ENCODE measurements at regions not wholly inside any gene's neighbourhood (a gene's known extent, or its start where the extent isn't known, plus 50 kb on each side); places are given as distances from the start of the nearest gene placed in this dataset.

DNA sequence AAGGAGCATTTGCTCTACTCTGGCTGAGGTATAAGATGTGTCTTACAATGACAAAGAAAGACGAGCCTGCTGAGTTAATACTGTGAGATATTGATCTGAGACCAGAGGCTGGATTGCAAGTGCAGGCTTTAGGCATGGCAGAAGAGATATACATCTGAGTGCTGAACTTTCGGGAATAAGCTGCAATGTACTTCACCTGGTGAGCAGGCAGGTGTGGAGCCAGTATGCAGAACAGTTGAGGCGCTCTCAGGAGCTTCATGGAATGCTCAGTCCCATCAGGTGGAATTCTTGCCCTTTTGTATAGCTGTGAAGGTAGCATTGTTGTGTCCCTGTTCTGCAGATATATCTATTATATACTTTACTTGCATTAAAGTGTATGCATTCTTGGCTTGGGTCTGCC, 179.3 kb upstream of the RIMS1 start:
- TF ChIP-seq POLR2A (IDR thresholded peaks at IDR 0.05) (no peak), CTCF (IDR thresholded peaks at IDR 0.05) (no peak), POLR2AphosphoS5 (IDR thresholded peaks at IDR 0.05) (no peak)

GRCh38 chr6:71720705-71721104, 165.6 kb upstream of the RIMS1 start:
- TF ChIP-seq POLR2A (IDR thresholded peaks at IDR 0.05) (no peak), CTCF (IDR thresholded peaks at IDR 0.05) (no peak), POLR2AphosphoS5 (IDR thresholded peaks at IDR 0.05) (no peak)
- H3K36me3 ChIP-seq: no peaks in the 10 kb centered on the region
- H3K4me1 ChIP-seq (replicated peaks): no peaks in the 10 kb centered on the region
- H3K27me3 ChIP-seq (replicated peaks; ENCODE audit: insufficient read depth): no peaks in the 10 kb centered on the region
- intact Hi-C loops (cut with DNase I): no loop called here
- H3K4me3 ChIP-seq: no peak overlapping the region
- no peaks in the 10 kb centered on the region for H3K9me3 ChIP-seq
- H3K27ac ChIP-seq: no peak overlapping the region
- no peak for DNase-seq (ENCODE audit: low spot score)
- WGBS: 18% methylated on average over 3 of the region's 3 CpGs

More for the DNA sequence above, 179.3 kb upstream of the RIMS1 start:
- Histone ChIP-seq H3K9me3 (no peaks in the 10 kb centered on the region), H3K27ac (no peak overlapping the region), H3K36me3 (no peaks in the 10 kb centered on the region), H3K4me3 (no peak overlapping the region), H3K4me1 (replicated peaks) (no peaks in the 10 kb centered on the region), H3K27me3 (replicated peaks; ENCODE audit: insufficient read depth) (no peaks in the 10 kb centered on the region)
- WGBS: 51% methylated on average over 3 of the region's 3 CpGs
- intact Hi-C loops (cut with DNase I): no loop called here
- no peak for DNase-seq (ENCODE audit: low spot score)

DNA sequence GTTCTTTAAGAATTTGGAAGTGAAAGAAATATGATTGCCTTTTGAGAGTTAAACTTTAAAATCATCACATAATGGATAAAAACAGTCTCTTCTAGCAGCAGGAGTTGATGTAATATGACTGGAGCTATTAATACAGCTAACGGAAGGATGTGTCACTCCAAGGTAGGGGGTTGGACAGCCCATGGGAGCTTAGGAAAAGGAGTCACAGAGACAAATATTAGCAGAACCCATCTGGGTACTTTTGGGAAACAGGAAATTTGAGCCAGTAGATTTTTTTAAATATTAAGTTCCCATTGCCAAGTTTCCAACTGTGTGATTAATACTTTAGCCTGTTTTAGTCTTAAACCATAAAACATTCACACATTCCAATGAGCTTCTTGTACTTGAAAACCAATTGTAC, 164.7 kb upstream of the RIMS1 start:
- TF ChIP-seq POLR2A (IDR thresholded peaks at IDR 0.05): no peak
- no peak for TF ChIP-seq POLR2AphosphoS5 (IDR thresholded peaks at IDR 0.05)
- TF ChIP-seq CTCF (IDR thresholded peaks at IDR 0.05): no peak
- 39% methylated on average over 1 of the region's 1 CpG for WGBS
- H3K27ac ChIP-seq: no peak overlapping the region
- H3K27me3 ChIP-seq (replicated peaks; ENCODE audit: insufficient read depth): no peaks in the 10 kb centered on the region
- no peaks in the 10 kb centered on the region for H3K9me3 ChIP-seq
- H3K36me3 ChIP-seq: no peaks in the 10 kb centered on the region
- no peaks in the 10 kb centered on the region for H3K4me1 ChIP-seq (replicated peaks)
- intact Hi-C loops (cut with DNase I): no loop called here
- no peak for DNase-seq (ENCODE audit: low spot score)
- no peak overlapping the region for H3K4me3 ChIP-seq

- Histone ChIP-seq H3K4me1 (replicated peaks) (no peaks in the 10 kb centered on the region), H3K4me3 (no peak overlapping the region), H3K9me3 (no peaks in the 10 kb centered on the region), H3K27ac (no peak overlapping the region), H3K27me3 (replicated peaks; ENCODE audit: insufficient read depth) (no peaks in the 10 kb centered on the region), H3K36me3 (no peaks in the 10 kb centered on the region)
- TF ChIP-seq POLR2AphosphoS5 (IDR thresholded peaks at IDR 0.05) (no peak), POLR2A (IDR thresholded peaks at IDR 0.05) (no peak), CTCF (IDR thresholded peaks at IDR 0.05) (no peak)
- intact Hi-C loops (cut with DNase I): no loop called here
- DNase-seq (ENCODE audit: low spot score): no peak
- WGBS: 79% methylated on average over 2 of the region's 2 CpGs
These were observed 163.6 kb upstream of the RIMS1 start for GRCh38 chr6:71722736-71723135.

GRCh38 chr6:71724456-71725125, 161.8 kb upstream of the RIMS1 start:
- H3K36me3 ChIP-seq: no peaks in the 10 kb centered on the region
- no peaks in the 10 kb centered on the region for H3K9me3 ChIP-seq
- no peaks in the 10 kb centered on the region for H3K4me1 ChIP-seq (replicated peaks)
- no peaks in the 10 kb centered on the region for H3K27me3 ChIP-seq (replicated peaks; ENCODE audit: insufficient read depth)
- intact Hi-C loops (cut with DNase I): no loop called here
- H3K27ac ChIP-seq: no peak overlapping the region
- 73% methylated on average over 2 of the region's 2 CpGs for WGBS
- no peak for DNase-seq (ENCODE audit: low spot score)
- TF ChIP-seq CTCF (IDR thresholded peaks at IDR 0.05) (no peak), POLR2A (IDR thresholded peaks at IDR 0.05) (no peak), POLR2AphosphoS5 (IDR thresholded peaks at IDR 0.05) (no peak)
- H3K4me3 ChIP-seq: no peak overlapping the region

All from prostate gland (tissue), 2 donors.